ENCODE measurements at regions not wholly inside any gene's neighbourhood (a gene's known extent, or its start where the extent isn't known, plus 50 kb on each side); places are given as distances from the start of the nearest gene placed in this dataset.

- no peaks in the 10 kb centered on the region for H3K4me1 ChIP-seq (ENCODE audit: control insufficient read depth, extremely low read depth, insufficient read depth, low read length)
- H4K20me1 ChIP-seq (ENCODE audit: control insufficient read depth, extremely low read depth, insufficient read depth, low read length), result no peaks in the 10 kb centered on the region
- no peaks in the 10 kb centered on the region for H3K27me3 ChIP-seq (ENCODE audit: control insufficient read depth, insufficient read depth, low read length)
- no peak overlapping the region for H3K4me3 ChIP-seq (replicated peaks in 1 of 4; ENCODE audit: control extremely low read depth in 1 of 4, insufficient read depth in 1 of 4, low read depth in 3 of 4, low read length in 4 of 4)
- H3K4me2 ChIP-seq (ENCODE audit: extremely low read depth, insufficient read depth, low read length), result no peak overlapping the region
- H2AFZ ChIP-seq (ENCODE audit: low read length), result no peak overlapping the region
- no peak overlapping the region for H3K9ac ChIP-seq (ENCODE audit: insufficient read depth, low read length)
- no peaks in the 10 kb centered on the region for H3K36me3 ChIP-seq (ENCODE audit: control insufficient read depth, insufficient read depth, low read length)
- no peak for DNase-seq (ENCODE audit: low read depth in 2 of 2)
- H3K9me3 ChIP-seq (ENCODE audit: control insufficient read depth, insufficient read depth, low read depth, low read length), result no peaks in the 10 kb centered on the region
- TF ChIP-seq EZH2 (IDR thresholded peaks at IDR 0.05; ENCODE audit: low read length, missing control alignments) (no peak), CTCF (conservative IDR thresholded peaks at IDR 0.05 in 1 of 2, IDR thresholded peaks at IDR 0.05 in 1 of 2; ENCODE audit: low read depth in 1 of 2, low read length in 2 of 2) (no peak)
- no peak overlapping the region for H3K27ac ChIP-seq (ENCODE audit: insufficient read depth, low read length)
- no peaks in the 10 kb centered on the region for H3K79me2 ChIP-seq (ENCODE audit: control insufficient read depth, insufficient read depth, low read length)
Measured at GRCh38 chr6:133688705-133689492, 200.0 kb upstream of the TCF21 start.

- Histone ChIP-seq H3K4me2 (ENCODE audit: extremely low read depth, insufficient read depth, low read length) (no peak overlapping the region), H3K79me2 (ENCODE audit: control insufficient read depth, insufficient read depth, low read length) (no peaks in the 10 kb centered on the region), H3K9me3 (ENCODE audit: control insufficient read depth, insufficient read depth, low read depth, low read length) (no peaks in the 10 kb centered on the region), H3K4me3 (replicated peaks in 1 of 4; ENCODE audit: control extremely low read depth in 1 of 4, insufficient read depth in 1 of 4, low read depth in 3 of 4, low read length in 4 of 4) (no peak overlapping the region), H3K27ac (ENCODE audit: insufficient read depth, low read length) (no peak overlapping the region), H3K27me3 (ENCODE audit: control insufficient read depth, insufficient read depth, low read length) (no peaks in the 10 kb centered on the region), H2AFZ (ENCODE audit: low read length) (no peak overlapping the region), H3K4me1 (ENCODE audit: control insufficient read depth, extremely low read depth, insufficient read depth, low read length) (no peaks in the 10 kb centered on the region), H4K20me1 (ENCODE audit: control insufficient read depth, extremely low read depth, insufficient read depth, low read length) (no peaks in the 10 kb centered on the region), H3K36me3 (ENCODE audit: control insufficient read depth, insufficient read depth, low read length) (no peaks in the 10 kb centered on the region), H3K9ac (ENCODE audit: insufficient read depth, low read length) (no peak overlapping the region)
- TF ChIP-seq CTCF (conservative IDR thresholded peaks at IDR 0.05 in 1 of 2, IDR thresholded peaks at IDR 0.05 in 1 of 2; ENCODE audit: low read depth in 1 of 2, low read length in 2 of 2), result no peak
- no peak for TF ChIP-seq EZH2 (IDR thresholded peaks at IDR 0.05; ENCODE audit: low read length, missing control alignments)
- DNase-seq (ENCODE audit: low read depth in 2 of 2), result no peak
Measured at GRCh38 chr6:133689863-133690262, 199.1 kb upstream of the TCF21 start.

GRCh38 chr6:133693565-133693964 lies 195.3 kb upstream of the TCF21 start:
- DNase-seq (ENCODE audit: low read depth in 2 of 2), result no peak
- Histone ChIP-seq H3K4me3 (replicated peaks in 1 of 4; ENCODE audit: control extremely low read depth in 1 of 4, insufficient read depth in 1 of 4, low read depth in 3 of 4, low read length in 4 of 4) (no peak overlapping the region), H3K27me3 (ENCODE audit: control insufficient read depth, insufficient read depth, low read length) (no peaks in the 10 kb centered on the region), H3K27ac (ENCODE audit: insufficient read depth, low read length) (no peak overlapping the region), H3K4me1 (ENCODE audit: control insufficient read depth, extremely low read depth, insufficient read depth, low read length) (no peaks in the 10 kb centered on the region), H2AFZ (ENCODE audit: low read length) (no peak overlapping the region), H4K20me1 (ENCODE audit: control insufficient read depth, extremely low read depth, insufficient read depth, low read length) (no peaks in the 10 kb centered on the region), H3K9me3 (ENCODE audit: control insufficient read depth, insufficient read depth, low read depth, low read length) (no peaks in the 10 kb centered on the region), H3K79me2 (ENCODE audit: control insufficient read depth, insufficient read depth, low read length) (no peaks in the 10 kb centered on the region), H3K9ac (ENCODE audit: insufficient read depth, low read length) (no peak overlapping the region), H3K36me3 (ENCODE audit: control insufficient read depth, insufficient read depth, low read length) (no peaks in the 10 kb centered on the region), H3K4me2 (ENCODE audit: extremely low read depth, insufficient read depth, low read length) (no peak overlapping the region)
- no peak for TF ChIP-seq EZH2 (IDR thresholded peaks at IDR 0.05; ENCODE audit: low read length, missing control alignments)
- no peak for TF ChIP-seq CTCF (conservative IDR thresholded peaks at IDR 0.05 in 1 of 2, IDR thresholded peaks at IDR 0.05 in 1 of 2; ENCODE audit: low read depth in 1 of 2, low read length in 2 of 2)

Data from fibroblast of lung (primary cell).